GM06990 (cell line): ENCODE measurements at regions not wholly inside any gene's neighbourhood (a gene's known extent, or its start where the extent isn't known, plus 50 kb on each side); places are given as distances from the start of the nearest gene placed in this dataset.

Experiments
- DNase-seq: peaks from one replicate; pipeline ENCODE4 v3.0.0-alpha.2; 2011; ENCODE audit not compliant: insufficient read length; ENCODE audit errors: extremely low read depth
- H3K27me3 ChIP-seq: replicated peaks from 2 replicates; pipeline ENCODE4 v1.6.0; 2011; ENCODE audit warnings: low read length; ENCODE audit not compliant: control insufficient read depth, insufficient read depth
- H3K36me3 ChIP-seq: 2 replicates; pipeline ENCODE4 v1.5.1; 2011; ENCODE audit warnings: low read length; ENCODE audit not compliant: control insufficient read depth, insufficient read depth
- H3K4me3 ChIP-seq: replicated peaks from 2 replicates; pipeline ENCODE4 v1.5.1; 2011; ENCODE audit warnings: low read depth, mild to moderate bottlenecking, control low read depth, low read length
- TF ChIP-seq, protein P1 (sequence below): IDR thresholded peaks from 2 replicates; pipeline ENCODE4 v1.5.1; 2011; ENCODE audit warnings: low read length, control low read depth, mild to moderate bottlenecking, inconsistent platforms; ENCODE audit not compliant: insufficient read depth, poor library complexity, severe bottlenecking

DNA sequence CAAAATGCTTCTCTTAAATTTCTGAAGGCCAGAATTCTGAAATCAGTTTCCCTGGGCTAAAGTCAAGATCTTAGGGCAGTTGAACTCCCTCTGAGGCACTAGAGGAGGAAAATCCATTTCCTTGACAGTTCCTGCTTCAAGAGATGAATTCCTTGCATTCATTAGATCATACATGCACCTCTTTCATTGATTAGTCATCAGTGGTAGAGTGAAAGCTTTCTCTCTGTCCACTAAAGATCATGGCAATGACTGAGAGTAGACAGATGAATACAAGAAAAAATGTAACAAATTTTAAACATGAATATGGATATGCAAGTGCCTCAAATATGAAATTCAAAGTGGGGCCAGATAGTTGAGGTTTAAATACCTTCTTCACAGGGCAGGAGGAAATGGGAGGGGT is 693.4 kb upstream of the TMEFF2 start:
- H3K4me3 ChIP-seq: no peak overlapping the region
- TF ChIP-seq, protein P1, sequence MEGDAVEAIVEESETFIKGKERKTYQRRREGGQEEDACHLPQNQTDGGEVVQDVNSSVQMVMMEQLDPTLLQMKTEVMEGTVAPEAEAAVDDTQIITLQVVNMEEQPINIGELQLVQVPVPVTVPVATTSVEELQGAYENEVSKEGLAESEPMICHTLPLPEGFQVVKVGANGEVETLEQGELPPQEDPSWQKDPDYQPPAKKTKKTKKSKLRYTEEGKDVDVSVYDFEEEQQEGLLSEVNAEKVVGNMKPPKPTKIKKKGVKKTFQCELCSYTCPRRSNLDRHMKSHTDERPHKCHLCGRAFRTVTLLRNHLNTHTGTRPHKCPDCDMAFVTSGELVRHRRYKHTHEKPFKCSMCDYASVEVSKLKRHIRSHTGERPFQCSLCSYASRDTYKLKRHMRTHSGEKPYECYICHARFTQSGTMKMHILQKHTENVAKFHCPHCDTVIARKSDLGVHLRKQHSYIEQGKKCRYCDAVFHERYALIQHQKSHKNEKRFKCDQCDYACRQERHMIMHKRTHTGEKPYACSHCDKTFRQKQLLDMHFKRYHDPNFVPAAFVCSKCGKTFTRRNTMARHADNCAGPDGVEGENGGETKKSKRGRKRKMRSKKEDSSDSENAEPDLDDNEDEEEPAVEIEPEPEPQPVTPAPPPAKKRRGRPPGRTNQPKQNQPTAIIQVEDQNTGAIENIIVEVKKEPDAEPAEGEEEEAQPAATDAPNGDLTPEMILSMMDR: no peak

DNA sequence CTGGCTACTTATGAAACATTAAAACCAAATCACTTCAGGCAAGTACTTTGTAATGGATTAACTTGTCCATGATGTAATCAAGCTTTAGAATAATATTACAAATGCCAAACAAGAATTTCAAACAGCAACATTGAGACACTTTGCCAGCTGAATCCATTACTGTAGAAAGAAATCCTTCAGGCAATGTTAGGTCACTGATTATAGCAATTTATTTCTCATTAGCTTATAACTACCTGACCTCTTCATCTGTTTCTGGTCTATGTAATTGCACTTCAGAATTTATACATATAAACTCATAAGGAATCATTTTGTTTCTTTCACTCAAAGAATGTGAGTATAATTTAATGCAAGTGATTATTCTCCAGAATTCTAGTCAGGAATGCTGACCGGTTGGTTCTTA is 692.6 kb upstream of the TMEFF2 start:
- TF ChIP-seq, protein P1: no peak
- DNase-seq: no peak
- no peak overlapping the region for H3K4me3 ChIP-seq
- no peaks in the 10 kb centered on the region for H3K36me3 ChIP-seq
- H3K27me3 ChIP-seq: no peaks in the 10 kb centered on the region

More for the DNA sequence above, 693.4 kb upstream of the TMEFF2 start:
- no peaks in the 10 kb centered on the region for H3K36me3 ChIP-seq
- no peak for DNase-seq
- H3K27me3 ChIP-seq: no peaks in the 10 kb centered on the region

DNA sequence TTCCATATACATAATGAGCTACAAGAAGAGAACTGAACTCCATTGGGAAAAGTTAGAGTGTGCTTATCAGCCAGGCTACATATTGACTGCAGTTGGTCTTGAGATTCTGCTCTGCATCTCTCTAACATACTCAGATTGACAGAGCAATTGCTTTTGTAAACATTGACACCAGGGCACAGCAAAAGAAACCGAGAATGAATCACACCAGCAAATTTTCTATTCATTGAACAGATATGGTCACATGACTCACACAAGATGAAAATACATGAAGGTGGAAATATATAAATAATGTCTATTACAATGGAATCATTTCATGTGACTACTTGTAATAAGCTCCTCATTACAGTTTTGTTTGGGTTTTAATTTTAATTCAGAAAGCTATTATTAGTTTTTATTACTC is 691.9 kb upstream of the TMEFF2 start:
- Histone ChIP-seq H3K27me3 (no peaks in the 10 kb centered on the region), H3K4me3 (no peak overlapping the region), H3K36me3 (no peaks in the 10 kb centered on the region)
- no peak for DNase-seq
- TF ChIP-seq, protein P1: no peak

DNA sequence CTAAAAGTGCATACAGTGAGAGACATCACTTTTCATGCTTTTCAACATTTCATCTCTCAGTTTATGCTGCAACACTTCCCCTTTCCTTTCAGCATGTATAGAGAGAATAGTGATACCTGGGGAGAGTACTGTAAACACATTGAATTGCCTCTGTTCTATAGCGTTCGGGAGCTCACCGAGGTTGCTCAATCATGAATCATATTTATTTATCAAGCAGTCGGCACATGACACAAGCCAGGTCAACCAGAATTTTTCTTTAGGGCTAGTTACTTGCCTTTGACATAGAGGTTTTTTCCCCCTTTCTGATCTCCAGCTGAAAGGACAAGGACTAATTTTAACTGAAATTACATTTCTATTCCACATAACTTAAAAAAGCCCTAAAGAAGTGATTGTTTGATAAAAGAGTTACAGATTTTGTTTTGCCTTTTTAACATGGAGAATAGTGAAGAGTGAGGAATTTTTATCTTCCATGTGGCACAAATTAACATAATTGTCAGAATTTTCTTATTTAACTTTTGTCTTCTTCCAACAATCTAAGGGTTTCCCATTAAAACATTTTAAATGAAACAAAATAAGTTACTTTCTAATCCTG is 690.9 kb upstream of the TMEFF2 start:
- TF ChIP-seq, protein P1: no peak
- H3K27me3 ChIP-seq: no peaks in the 10 kb centered on the region
- no peak for DNase-seq
- H3K4me3 ChIP-seq: no peak overlapping the region
- H3K36me3 ChIP-seq: no peaks in the 10 kb centered on the region

DNA sequence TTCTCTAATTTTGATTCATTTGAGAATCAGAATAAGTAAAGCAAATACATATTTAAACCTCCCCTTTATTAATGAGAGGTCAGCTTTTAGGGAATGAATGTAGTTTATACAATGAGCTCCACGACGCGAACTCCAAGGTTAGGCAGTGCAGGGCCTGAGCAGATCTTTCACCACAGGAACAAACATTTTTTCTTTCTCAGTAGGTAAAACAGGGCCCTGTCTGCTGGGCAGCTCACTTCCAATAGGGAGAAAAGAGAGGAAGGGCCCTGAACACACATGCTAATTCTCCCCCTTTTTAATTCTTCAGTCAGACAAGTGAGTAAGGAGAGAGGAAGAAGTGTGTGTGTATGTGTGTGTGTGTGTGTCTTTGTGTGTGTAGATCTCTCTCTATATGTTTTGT is 682.4 kb upstream of the TMEFF2 start:
- no peaks in the 10 kb centered on the region for H3K27me3 ChIP-seq

GRCh38 chr2:192876698-192877097 is 682.0 kb upstream of the TMEFF2 start:
- DNase-seq: no peak
- no peak overlapping the region for H3K4me3 ChIP-seq
- H3K36me3 ChIP-seq: no peaks in the 10 kb centered on the region
- H3K27me3 ChIP-seq: no peaks in the 10 kb centered on the region
- TF ChIP-seq, protein P1: no peak

More for the DNA sequence above, 682.4 kb upstream of the TMEFF2 start:
- no peak overlapping the region for H3K4me3 ChIP-seq
- no peak for DNase-seq
- H3K36me3 ChIP-seq: no peaks in the 10 kb centered on the region
- TF ChIP-seq, protein P1: no peak
